Common myeloid progenitor, CD34-positive (primary cell): ENCODE measurements at regions not wholly inside any gene's neighbourhood (a gene's known extent, or its start where the extent isn't known, plus 50 kb on each side); places are given as distances from the start of the nearest gene placed in this dataset.
"Not testable (repeated sequence)": the region's sequence is repeated elsewhere in the genome, so short reads cannot be mapped to it uniquely, and the experiment has no call there.

Experiments used
- CTCF ChIA-PET: fragments of 350-600 bp; sonication (Branson Sonifier 250); formaldehyde crosslinking; loops from one replicate; lab custom pipeline; 2021; ENCODE audit warnings: antibody characterized with exemption; lab: Charles Lee
- POLR2A ChIA-PET: fragments of 350-600 bp; sonication (Branson Sonifier 250); formaldehyde crosslinking; loops from one replicate; lab custom pipeline; 2021; ENCODE audit warnings: antibody characterized with exemption; lab: Charles Lee
- DNase-seq, 3 donors: peaks; one replicate each; pipeline versions ENCODE4 v3.0.0 to v3.0.0-alpha.2; 2013
- H3K27ac ChIP-seq, 2 experiments: 1 replicate in 1 of 2; 2 replicates in 1 of 2; pipeline ENCODE4 v1.7.0; 2013; ENCODE audit warnings: inconsistent platforms in 2 of 2, low read length in 2 of 2, mild to moderate bottlenecking in 2 of 2, low read depth in 1 of 2, moderate library complexity in 1 of 2; ENCODE audit not compliant: severe bottlenecking in 2 of 2, insufficient read depth in 1 of 2, poor library complexity in 1 of 2
- H3K27me3 ChIP-seq, 5 experiments: replicated peaks in 2 of 5; 1 replicate in 3 of 5; 2 replicates in 2 of 5; pipeline versions ENCODE4 v1.6.1 to v1.7.0; 2013; ENCODE audit warnings: low read length in 4 of 5, mild to moderate bottlenecking in 2 of 5, moderate library complexity in 2 of 5, inconsistent platforms in 1 of 5; ENCODE audit not compliant: insufficient read depth in 5 of 5, control insufficient read depth in 4 of 5
- H3K36me3 ChIP-seq, 4 experiments: 1 replicate in 2 of 4; 2 replicates in 2 of 4; pipeline versions ENCODE4 v1.6.1 to v1.7.0; 2013; ENCODE audit warnings: low read length in 3 of 4, control low read depth in 1 of 4, mild to moderate bottlenecking in 1 of 4; ENCODE audit not compliant: control insufficient read depth in 4 of 4, insufficient read depth in 4 of 4
- H3K4me1 ChIP-seq, 4 experiments: 1 replicate in 3 of 4; 2 replicates in 1 of 4; pipeline versions ENCODE4 v1.6.1 to v1.7.1; 2013; ENCODE audit warnings: low read length in 3 of 4, mild to moderate bottlenecking in 3 of 4, control low read depth in 1 of 4, inconsistent platforms in 1 of 4, moderate library complexity in 1 of 4; ENCODE audit not compliant: control insufficient read depth in 4 of 4, insufficient read depth in 4 of 4; ENCODE audit errors: control extremely low read depth in 1 of 4
- H3K4me3 ChIP-seq, 7 experiments: 1 replicate in 4 of 7; 2 replicates in 3 of 7; pipeline versions ENCODE4 v1.5.1 to v1.7.0; 2013; ENCODE audit warnings: mild to moderate bottlenecking in 7 of 7, low read length in 6 of 7, moderate library complexity in 6 of 7, inconsistent platforms in 2 of 7, low read depth in 2 of 7, control low read depth in 1 of 7; ENCODE audit not compliant: insufficient read depth in 4 of 7, control insufficient read depth in 1 of 7; ENCODE audit errors: extremely low read depth in 1 of 7
- H3K9me3 ChIP-seq, 5 experiments: 1 replicate in 4 of 5; 2 replicates in 1 of 5; pipeline versions ENCODE4 v1.6.1 to v1.7.1; 2013; ENCODE audit warnings: low read length in 4 of 5, mild to moderate bottlenecking in 2 of 5, inconsistent platforms in 1 of 5, low read depth in 1 of 5, moderate library complexity in 1 of 5; ENCODE audit not compliant: control insufficient read depth in 4 of 5, insufficient read depth in 2 of 5; ENCODE audit errors: control extremely low read depth in 1 of 5
- WGBS: methylation state at CpG from one replicate; pipeline ENCODE4 v1.1.5; 2013; ENCODE audit not compliant: insufficient coverage; 5-methylcytosine and 5-hydroxymethylcytosine counted together

GRCh38 chr20:29300579-29301551, 1956.6 kb upstream of the DEFB115 start:
- H3K9me3 ChIP-seq, result peaks cover 0 to 55% (median 36%) of the 10 kb centered on the region in 5 experiments
- H3K36me3 ChIP-seq, result no peaks in the 10 kb centered on the region
- H3K4me1 ChIP-seq, result no peaks in the 10 kb centered on the region
- no peaks in the 10 kb centered on the region for H3K27me3 ChIP-seq
- 81% methylated on average over 86 of the region's 88 CpGs for WGBS
- ChIA-PET CTCF (no interaction called here), POLR2A (no interaction called here)
- no peak overlapping the region for H3K4me3 ChIP-seq
- H3K27ac ChIP-seq, result no peak overlapping the region
- DNase-seq, result peak in 1 of 3 donors; percentile 9

- Histone ChIP-seq H3K27me3 (no peaks in the 10 kb centered on the region), H3K27ac (no peak overlapping the region), H3K9me3 (peaks cover 0 to 47% (median 30%) of the 10 kb centered on the region in 5 experiments), H3K4me3 (no peak overlapping the region), H3K36me3 (no peaks in the 10 kb centered on the region), H3K4me1 (no peaks in the 10 kb centered on the region)
- WGBS, result 85% methylated on average over 45 of the region's 46 CpGs
- CTCF ChIA-PET, result no interaction called here
- POLR2A ChIA-PET, result no interaction called here
- DNase-seq, result no peak
Measured at GRCh38 chr20:29301624-29302259, 1955.7 kb upstream of the DEFB115 start.

DNA sequence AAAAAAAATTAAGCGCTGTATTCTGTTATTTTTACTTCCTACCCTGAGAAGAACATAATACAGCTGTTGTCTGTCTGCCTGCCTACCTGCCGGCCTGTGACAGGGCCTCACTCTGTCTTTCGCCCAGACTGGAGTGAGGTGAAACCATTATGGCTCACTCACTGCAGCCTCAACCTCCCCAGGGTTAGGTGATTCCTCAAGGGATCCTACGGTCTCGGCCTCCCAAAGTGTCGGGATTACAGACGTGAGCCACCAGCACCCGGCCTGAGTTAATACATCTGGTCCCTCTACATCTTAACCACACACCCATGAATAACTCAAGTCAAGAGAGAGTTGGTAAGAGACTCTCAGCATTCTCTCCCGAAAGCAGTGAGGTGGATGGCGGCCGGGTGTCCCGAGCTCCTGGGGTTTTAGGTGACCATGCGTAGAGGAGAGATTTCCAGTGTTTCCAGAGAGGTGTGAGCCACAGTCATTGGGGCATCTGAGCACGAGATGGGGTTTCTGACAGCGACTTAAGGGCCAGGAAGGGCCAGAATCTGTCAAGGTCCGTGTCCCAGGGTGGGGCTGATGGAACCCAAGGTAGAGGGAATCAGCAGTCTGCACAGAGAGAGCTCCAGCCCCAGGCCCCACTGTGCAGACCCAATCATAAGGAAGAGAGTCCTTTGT, 1954.4 kb upstream of the DEFB115 start:
- ChIA-PET POLR2A (no interaction called here), CTCF (no interaction called here)
- WGBS, result 80% methylated on average over 15 of the region's 16 CpGs

GRCh38 chr20:29306390-29307072, 1950.9 kb upstream of the DEFB115 start:
- no peak overlapping the region for H3K4me3 ChIP-seq
- no peaks in the 10 kb centered on the region for H3K4me1 ChIP-seq
- ChIA-PET POLR2A (no interaction called here), CTCF (no interaction called here)
- H3K27me3 ChIP-seq, result no peaks in the 10 kb centered on the region
- no peaks in the 10 kb centered on the region for H3K36me3 ChIP-seq
- H3K9me3 ChIP-seq, result peaks cover 0 to 19% (median 7%) of the 10 kb centered on the region in 5 experiments
- no peak overlapping the region for H3K27ac ChIP-seq
- 72% methylated on average over 19 of the region's 21 CpGs for WGBS
- DNase-seq, result no peak

More for the DNA sequence above, 1954.4 kb upstream of the DEFB115 start:
- Histone ChIP-seq H3K4me1 (no peaks in the 10 kb centered on the region), H3K27me3 (no peaks in the 10 kb centered on the region), H3K36me3 (no peaks in the 10 kb centered on the region), H3K27ac (no peak overlapping the region), H3K9me3 (peaks cover 0 to 35% (median 23%) of the 10 kb centered on the region in 5 experiments), H3K4me3 (no peak overlapping the region)
- DNase-seq, result no peak

GRCh38 chr20:29307484-29307883, 1950.0 kb upstream of the DEFB115 start:
- POLR2A ChIA-PET, DNase-seq, H3K27ac ChIP-seq, H3K4me1 ChIP-seq, H3K36me3 ChIP-seq, H3K4me3 ChIP-seq, CTCF ChIA-PET, H3K27me3 ChIP-seq: not testable (repeated sequence)
- peaks cover 0 to 15% (median 6%) of the 10 kb centered on the region in 5 experiments for H3K9me3 ChIP-seq
- WGBS, result 92% methylated on average over 13 of the region's 17 CpGs

DNA sequence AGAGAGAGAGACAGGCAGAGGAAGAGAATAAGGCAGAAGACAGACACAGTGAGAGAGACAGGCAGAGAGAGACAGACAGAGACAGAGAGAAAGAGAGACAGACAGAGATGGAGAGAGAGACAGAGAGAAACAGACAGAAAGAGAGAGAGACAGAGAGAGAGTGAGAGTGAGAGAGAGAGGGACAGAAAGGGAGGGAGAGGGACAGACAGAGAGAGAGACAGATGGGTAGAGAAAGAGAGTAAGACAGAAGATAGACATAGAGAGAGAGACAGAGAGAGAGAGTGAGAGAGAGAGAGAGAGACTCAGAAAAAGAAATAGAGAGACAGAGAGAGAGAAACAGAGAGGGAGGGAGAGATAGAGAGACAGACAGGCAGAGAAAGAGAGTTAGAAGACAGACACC, 1948.5 kb upstream of the DEFB115 start:
- H3K9me3 ChIP-seq, result peaks cover 0 to 16% (median 4%) of the 10 kb centered on the region in 5 experiments
- DNase-seq, POLR2A ChIA-PET, H3K27me3 ChIP-seq, H3K4me3 ChIP-seq, H3K27ac ChIP-seq, H3K4me1 ChIP-seq, CTCF ChIA-PET, H3K36me3 ChIP-seq: not testable (repeated sequence)
